Stimulated activated CD4-positive, alpha-beta T cell treated with anti-CD3 and anti-CD28 coated beads, TNF-alpha, amount 100 ng/mL, for 48 hours (primary cell): ENCODE measurements at regions not wholly inside any gene's neighbourhood (a gene's known extent, or its start where the extent isn't known, plus 50 kb on each side); places are given as distances from the start of the nearest gene placed in this dataset.
"Not testable (repeated sequence)": the region's sequence is repeated elsewhere in the genome, so short reads cannot be mapped to it uniquely, and the experiment has no call there.

Experiments
- DNase-seq, 3 donors: peaks; one replicate each; pipeline ENCODE4 v3.0.0-alpha.2; 2020; ENCODE audit warnings: low read depth in 3 of 3

DNA sequence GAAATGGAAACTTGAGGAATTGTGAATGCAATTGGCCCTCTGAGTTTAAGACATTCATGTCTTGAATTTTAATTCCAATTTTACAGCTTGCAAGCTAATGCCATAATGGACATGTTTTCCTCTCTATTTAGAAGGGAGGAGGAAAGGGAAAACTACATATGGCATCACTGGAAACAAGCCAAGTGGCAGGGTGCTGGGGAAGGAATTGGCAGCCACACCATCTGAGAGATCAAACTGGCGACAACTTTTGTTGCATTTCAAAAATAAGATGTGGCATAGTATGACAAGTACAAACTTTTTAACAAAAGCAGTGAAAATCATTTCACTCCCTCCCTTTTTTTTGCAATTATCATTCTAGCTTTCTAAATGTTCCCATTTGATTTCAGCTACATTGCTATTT, 615.6 kb downstream of the CENPC start:
- DNase-seq = no peak

DNA sequence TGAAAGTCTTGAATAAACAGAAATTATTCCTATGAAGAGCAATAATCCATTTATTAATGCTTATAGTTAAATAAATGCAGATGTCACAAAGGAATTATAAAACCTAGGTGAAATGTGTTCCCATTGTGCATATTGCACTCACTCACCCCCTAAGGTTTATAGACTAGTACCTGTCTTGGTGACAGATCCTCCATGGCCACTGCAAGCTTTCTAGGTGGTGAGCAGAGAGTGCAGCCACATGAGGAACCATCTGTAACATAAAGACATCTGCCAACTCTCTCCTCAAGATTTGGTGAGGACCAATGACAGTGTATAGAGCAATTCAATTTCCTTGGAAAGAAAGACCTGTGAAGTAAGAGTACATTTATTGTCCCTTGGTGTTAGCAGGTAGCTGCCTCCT, 616.4 kb downstream of the CENPC start:
- not testable (repeated sequence) for DNase-seq

DNA sequence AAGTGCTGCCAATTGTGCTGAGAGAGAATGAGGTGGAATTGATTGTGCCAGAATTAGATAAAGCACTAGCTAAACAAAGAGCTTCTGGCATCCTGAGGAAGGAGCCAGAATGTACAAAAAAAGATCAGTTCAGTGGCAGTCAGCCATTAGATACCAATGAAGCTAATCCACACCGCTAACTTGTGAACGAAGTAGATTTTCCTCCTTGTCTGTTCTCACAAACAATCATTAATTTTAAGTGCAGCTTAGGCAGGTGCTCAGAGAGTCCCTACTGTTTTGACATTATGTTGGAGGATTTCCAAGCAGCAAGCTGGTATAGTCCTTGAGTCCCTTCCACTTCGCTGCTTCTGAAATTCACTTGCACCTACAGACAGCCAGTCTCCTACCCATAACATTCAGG, 617.4 kb downstream of the CENPC start:
- DNase-seq = no peak

DNA sequence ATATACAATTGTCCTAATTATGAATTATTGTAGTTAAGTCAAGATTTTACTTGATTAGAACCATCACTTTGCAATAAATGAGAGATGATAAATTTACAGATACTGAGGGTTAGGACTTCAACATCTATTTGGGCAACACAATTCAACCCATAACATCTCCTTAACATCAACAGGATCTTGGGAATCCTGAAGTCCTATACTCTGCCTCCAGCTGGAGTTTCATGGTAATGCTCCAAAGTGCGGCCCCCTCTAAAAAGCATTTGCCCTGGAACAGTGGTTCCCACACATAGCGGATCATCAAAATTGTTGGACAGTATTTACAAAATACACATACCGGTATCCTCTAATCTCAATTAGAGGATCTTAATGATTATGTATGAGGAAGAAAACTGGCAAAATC, 618.6 kb downstream of the CENPC start:
- DNase-seq = no peak

DNA sequence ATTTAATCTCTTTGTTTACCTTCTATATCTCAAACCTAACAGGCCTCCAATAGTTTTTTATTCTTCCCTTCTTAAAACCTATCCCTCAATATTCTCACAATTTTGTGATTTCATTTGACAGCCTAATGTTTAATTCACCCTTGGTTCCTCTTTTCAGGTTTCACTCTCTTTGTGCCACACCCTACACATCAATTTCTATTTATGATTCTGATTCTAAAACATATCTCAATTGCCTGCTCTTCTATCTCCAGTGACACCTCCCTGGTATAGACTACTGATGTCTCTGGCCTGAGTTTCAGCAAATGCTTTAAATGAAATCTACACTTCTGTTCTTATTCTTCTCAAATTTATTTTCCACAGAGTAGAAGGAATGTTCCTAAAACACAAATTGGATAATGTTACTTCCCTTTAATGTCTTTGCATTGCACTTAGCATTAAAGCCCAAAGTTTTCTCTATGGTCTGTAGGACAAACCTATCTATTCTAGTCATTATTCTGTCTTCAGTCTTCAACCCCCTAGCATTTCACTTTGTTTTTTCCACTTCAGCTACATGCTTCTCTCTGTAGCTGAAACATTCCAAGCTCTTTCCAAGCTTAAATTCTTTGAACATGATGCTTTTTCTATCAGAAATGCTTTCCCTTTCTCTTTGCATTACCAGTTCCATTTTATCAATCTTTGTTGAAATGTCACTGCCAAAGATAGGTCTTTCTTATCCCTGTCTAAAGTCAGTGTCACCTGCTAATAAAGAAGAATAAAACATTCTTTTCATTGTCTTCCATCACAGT, 622.0 kb downstream of the CENPC start:
- no peak for DNase-seq

DNA sequence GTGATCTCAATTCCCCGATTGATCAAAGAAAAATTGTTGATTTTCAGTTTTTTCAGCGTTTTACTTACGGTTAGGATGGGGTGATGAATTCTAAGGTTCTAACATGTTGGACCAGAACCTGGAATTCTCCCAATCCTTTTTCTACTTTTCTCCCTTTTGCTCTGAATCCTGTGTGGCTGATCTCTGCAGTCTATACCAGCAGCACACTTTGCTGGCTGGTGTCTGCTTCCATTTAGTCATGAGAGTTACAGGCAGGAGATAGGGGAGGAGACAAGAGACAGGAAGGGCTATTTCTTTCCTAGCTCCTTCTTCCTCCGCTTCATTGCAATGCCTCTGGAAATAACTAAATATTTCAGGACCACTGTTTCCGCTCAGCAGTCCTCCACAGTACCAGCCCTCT, 623.9 kb downstream of the CENPC start:
- no peak for DNase-seq

DNA sequence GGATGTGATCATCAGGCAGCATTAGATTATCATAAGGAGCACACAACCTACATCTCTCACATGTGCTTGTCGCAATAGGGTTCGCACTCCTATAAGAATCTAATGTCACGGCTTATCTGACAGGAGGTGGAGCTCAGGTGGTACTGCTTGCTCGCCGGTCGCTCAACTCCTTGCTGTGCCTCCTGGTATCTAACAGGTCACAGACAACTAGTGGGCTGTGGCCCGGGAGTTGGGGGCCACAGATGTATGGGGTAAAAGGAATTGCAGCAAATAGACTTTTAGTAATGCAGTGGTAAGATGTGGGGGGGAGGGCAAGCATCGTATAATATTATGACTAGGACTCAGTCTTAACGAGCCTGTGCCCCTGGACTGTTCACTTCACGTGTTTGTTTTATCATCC, 624.8 kb downstream of the CENPC start:
- no peak for DNase-seq

DNA sequence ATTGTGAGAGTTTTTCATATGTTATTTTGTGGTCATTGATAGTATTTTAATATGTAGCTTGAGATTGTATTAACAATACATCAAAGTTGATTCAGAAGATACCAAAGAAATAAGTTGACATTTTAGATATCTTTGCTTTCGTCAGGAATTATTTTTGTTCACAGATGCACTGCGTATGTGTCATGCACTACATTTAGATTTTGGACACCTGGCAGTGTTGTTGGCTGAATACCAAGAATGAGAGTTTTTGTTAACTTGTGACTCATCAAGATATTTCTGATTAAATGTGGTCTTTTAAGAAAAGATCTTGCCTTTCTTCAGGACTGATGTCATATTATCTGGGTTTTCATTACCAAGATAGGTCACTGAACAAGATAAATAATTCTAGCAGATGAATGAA, 633.4 kb downstream of the CENPC start:
- no peak for DNase-seq

DNA sequence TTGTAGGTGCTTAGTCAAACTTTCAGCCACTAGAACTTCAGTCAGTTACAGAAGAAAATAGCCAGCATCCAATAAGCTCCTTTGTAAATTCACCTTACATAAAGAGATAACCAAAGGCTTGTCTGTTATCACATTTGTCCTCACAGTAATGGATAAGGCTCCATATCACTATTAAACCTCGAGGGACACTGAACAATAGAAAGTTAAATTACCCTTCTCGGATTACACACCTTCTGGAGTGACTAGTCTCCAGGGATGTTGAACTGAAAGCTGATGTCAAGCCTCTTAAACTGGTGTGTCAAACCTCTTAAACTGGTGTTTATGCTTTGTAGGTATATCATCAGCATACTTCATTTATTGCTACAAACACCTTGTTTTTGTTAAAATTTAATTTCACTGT, 639.0 kb downstream of the CENPC start:
- no peak for DNase-seq

DNA sequence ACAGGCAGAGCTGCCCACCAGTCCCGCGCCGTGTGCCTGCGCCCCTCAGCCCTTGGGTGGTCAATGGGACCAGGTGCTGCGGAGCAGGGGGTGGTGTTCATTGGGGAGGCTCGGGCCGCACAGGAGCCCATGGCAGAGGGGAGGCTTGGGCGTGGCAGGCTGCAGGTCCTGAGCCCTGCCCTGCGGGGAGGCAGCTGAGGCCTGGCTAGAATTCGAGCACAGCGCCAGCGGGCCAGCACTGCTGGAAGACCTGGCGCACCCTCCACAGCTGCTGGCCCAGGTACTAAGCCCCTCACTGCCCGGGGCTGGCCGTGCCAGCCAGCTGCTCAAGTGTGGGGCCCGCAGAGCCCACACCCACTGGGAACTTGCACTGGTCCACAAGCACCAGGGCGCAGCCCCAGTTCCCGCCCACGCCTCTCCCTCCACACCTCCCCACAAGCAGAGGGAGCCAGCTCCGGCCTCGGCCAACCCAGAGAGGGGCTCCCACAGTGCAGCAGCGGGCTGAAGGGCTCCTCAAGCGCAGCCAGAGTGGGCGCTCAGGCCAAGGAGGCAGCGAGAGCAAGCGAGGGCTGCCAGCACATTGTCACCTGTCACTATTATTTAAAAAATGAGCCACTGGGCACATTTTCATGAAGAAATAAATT, 645.8 kb downstream of the CENPC start:
- DNase-seq = no peak

DNA sequence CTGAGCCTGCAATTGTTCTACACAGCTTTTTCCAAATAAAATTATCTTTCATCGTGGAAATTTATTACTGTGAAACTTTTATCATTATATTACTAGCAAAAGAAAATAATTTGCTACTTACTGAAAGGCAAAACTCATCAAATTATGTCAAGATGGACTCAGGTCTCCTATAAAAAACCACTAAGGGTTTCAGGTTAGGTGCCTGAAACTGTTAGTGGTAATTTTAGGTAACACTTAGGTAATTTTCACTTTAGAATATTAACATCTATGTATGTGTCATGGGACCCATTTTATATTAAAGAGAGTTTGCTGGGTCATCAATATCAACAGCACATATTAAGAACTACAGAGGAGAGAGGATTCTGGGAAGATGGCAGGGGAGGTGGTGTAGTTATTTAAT, 651.5 kb downstream of the CENPC start:
- DNase-seq = no peak

DNA sequence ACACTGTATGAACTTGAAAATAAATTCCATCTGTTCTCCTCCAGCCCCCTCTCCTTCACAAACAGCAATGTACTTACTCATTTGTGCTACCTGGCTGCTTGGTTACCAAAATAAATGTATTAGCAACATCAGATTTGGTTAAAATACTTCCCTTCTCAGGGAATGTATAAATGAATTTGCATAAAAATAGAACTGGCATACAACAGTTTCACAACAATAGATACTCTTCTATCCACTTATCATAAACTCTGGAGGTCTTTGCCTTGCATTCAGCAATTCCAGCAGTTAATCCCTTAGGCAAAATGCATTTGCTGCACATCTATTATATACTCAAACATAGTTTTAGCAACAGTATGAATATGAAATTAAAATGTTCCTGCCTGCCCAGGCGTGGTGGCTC, 658.2 kb downstream of the CENPC start:
- DNase-seq = no peak

DNA sequence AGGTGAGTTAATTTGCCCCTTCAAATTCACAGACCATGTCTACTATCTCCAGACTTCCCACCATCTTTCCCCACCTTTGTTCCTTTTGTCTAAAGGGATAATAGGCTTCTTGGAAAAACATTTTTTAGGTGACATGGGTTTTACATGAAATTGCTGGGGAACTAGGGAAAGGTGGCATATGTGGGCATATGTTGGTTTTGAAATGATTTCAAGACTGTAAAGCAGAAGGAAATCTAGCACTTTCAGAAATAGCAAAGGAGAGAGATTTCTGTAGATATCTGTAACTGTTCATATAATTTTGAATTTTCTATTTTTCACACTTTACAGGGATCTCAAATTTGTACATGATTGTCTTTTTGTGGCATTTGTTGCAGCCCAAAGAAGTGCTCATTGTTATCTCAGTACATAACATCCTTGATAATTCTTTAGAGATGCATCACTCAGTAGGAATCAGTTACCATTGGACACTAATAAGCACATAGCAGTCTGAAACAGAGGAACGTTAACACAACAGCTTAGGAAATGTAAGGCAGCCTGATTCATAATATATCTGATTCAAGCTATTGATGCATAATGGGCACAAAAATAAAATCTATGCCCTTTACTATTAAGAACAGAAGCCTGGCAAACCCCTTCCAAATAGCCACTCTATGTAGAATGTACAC, 659.7 kb downstream of the CENPC start:
- no peak for DNase-seq

DNA sequence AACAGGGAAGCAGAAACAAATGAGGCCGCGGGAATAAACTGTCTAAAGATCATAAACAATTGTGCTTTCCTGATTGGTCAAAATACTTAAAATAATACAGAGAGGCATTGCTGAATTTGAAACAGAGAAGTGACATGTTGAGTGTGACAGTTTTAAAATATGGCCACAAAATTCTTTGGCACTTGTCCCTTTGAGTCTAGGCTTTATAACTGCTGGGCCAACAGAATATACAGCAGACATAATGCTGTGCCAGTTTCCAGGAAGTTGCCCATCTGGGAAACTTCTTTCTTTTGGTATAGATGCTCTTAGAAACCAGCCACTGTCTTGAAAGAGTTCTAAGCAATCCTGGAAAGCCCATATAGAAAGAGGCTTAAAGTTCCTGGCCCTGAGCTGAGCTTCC, 668.4 kb downstream of the CENPC start:
- no peak for DNase-seq

DNA sequence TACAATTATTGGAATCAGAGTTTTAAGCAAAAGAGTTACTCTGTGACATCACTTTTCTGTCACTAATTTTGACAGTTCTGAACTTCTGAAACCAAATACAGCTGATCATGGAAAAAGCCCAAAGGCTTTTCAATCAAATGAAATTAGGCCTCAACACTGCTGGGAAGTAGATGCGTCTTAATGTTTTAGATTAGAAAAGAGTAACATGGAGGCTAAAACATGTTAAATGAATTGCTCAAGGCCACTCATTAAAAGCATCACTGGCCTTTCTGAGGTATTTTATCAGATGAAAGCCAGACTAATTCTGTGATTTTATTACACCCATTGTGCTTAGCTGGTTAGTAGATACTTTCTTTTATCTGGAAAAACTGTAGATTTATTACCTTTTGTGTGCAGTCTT, 672.6 kb downstream of the CENPC start:
- DNase-seq = no peak

DNA sequence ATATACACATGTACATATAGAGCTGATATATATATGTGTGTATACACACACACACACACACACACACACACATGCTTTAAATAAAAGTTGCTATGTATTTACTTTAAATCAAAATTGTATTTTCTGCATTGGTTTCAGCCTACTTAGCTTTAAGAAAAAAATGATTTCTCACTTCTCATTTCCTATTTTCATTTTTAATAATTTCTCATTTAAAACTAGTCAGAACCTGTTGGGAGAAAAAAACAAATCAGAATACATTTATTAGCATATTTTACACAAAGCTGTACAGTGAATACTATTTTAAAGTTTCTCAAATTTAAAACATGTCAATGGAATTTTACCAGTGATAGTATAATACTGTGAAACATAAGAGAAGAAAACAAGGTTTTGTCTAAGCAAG, 681.8 kb downstream of the CENPC start:
- DNase-seq = no peak

DNA sequence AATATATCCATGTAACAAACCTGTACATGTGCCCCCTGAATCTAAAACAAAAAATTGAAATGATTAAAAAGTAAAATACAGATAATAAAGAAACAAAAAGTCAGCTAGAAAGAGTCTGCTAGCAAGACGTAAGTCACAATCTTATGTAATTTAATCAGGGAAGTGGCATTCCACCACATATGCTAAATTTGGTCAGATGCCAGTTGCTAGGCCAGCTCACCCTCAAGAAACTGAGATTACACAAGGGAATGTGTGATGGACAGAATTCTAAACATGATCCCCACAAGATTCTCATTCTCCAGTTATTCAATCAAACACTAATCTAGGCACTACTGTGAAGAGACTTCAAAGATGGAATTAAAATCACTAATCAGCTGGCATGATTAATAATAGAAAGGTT, 689.3 kb downstream of the CENPC start:
- no peak for DNase-seq

DNA sequence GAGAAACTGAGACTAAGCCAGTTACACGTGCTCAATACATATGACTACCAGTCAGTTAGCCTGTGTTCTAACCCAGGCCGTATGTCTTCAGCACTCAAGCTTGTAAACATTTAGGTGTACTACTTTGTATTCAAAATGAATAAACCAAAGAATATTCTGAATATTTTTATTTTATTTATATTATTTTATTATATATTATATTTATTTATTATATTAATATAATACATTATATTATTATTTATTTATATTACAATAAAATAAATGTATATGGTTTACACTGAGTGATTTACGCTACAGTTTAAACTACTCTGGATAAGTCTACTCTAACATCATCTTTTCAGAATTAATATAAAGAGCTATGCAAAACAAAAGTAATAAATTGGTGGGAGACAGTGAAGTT, 691.5 kb downstream of the CENPC start:
- DNase-seq = no peak

DNA sequence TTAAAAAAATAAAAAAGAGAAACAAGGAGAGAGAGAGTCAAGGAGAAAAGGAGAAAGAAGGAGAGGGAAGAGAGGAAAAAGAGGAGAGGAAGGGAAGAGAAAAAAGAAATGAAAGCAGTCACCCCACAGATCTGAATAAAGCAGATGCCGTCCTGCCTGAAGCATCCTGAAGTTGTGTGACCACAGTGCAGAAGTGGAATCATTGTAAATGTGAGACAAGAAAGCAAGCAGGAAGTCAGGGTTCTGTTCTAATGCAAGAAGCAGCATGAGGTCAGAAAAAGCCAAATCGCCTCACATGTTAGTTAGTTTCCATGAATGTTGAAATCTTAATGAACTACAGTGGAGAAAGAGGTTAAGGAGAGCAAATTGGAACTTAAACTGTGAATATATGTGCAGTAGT, 692.5 kb downstream of the CENPC start:
- DNase-seq = no peak

DNA sequence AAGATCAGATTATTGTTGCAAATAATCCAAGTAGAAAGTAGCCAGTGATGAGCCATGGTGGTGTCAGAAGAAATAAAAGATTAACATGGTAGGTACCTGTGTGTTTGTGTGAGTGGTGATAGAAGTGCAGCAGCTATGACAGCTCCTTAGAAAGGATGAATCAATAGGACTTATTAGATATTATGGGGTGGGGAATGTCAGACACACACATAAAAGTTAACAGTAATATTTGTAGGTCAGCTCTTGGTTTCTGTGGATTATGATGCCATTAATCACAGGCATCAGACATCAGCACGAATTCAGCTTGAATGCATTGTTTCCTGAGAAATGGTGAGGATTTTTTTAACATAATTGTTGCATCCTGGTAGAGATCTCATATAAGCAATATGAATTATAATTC, 695.7 kb downstream of the CENPC start:
- no peak for DNase-seq

DNA sequence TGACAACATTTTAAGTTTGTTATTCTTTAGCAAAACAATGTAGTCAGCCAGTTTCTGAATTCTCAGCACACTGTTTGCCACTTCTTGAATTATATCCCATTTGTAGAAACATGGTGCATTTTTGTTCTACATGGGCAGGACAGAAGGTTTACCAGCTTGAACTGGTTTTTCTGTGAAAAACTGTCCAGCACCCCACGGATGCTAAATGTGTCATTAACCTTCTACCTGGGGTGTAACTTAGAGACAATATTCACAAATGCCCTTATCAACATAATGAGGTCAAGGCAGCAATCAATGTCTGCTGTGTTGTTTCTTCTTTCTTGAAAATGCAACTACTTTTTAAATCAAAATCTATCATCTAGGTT, 702.6 kb downstream of the CENPC start:
- no peak for DNase-seq

DNA sequence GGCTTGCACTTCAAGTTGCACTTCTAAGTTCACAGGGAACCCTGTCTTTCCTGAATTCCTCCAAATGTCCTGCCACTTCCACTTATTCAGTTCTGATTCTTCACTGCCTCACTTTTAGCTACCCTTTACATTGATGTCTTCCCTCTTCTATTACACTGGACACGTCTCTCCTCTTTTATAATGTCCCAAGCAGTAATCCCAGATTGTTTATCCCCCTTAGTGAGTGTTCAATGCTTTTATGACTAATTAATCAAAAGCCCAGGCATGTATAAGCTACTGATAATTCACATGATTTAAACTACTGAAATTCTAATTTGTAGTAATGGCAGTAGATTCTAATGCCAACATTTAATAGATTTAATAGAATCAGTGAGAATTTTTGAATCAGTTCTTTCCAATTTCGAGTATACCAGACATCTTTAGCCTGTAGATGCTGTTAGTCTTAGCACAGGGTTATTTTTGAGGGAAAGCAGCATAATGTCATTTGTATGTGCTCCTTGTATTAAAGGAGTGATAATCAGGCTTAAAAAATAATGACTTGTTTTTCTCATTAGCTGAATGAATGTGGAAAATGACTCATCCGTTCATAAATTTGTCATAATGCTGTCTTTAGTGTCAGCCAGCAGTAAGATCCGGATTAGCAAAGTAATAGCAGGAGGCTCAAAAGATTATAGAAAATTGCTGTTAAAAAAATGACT, 703.1 kb downstream of the CENPC start:
- no peak for DNase-seq

DNA sequence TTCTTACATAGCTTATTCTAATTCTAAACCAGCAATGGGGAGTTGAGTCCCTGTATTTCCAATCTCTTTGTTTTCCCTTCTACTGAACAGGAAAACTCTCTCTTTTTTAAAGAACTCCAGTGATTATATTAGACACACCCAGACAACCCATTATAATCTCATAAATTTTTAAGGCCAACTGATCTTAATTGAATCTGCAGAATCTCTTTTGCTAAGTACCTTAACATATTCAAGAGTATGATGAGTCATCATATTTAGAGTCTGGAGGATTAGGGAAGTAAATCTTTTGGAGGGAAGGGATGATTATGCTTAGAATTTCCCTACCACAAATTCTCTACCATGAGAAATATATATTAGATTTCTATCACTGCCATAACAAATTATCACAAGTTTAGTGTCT, 705.1 kb downstream of the CENPC start:
- no peak for DNase-seq
